HEK293T (cell line): ENCODE measurements at regions not wholly inside any gene's neighbourhood (a gene's known extent, or its start where the extent isn't known, plus 50 kb on each side); places are given as distances from the start of the nearest gene placed in this dataset.

Experiments
- BHLHE40 ChIP-seq: fragments of 450-650 bp; IDR thresholded peaks from 2 replicates; pipeline ENCODE4 v1.6.1; 2016; ENCODE audit warnings: mild to moderate bottlenecking, moderate library complexity, borderline replicate concordance
- FOXA1 ChIP-seq: fragments of 450-650 bp; IDR thresholded peaks from 2 replicates; pipeline ENCODE4 v1.6.1; 2016; ENCODE audit warnings: mild to moderate bottlenecking
- FOXK2 ChIP-seq: fragments of 450-650 bp; IDR thresholded peaks from 2 replicates; pipeline ENCODE4 v1.6.1; 2016; ENCODE audit warnings: mild to moderate bottlenecking
- FOXM1 ChIP-seq: fragments of 450-650 bp; IDR thresholded peaks from 2 replicates; pipeline ENCODE4 v1.6.1; 2017; ENCODE audit warnings: mild to moderate bottlenecking, borderline replicate concordance
- SP1 ChIP-seq: fragments of 450-650 bp; IDR thresholded peaks from 2 replicates; pipeline ENCODE4 v1.6.1; 2017
- SUZ12 ChIP-seq: fragments of 450-650 bp; IDR thresholded peaks from 2 replicates; pipeline ENCODE4 v1.6.1; 2016; ENCODE audit warnings: mild to moderate bottlenecking
- TARDBP ChIP-seq: fragments of 450-650 bp; IDR thresholded peaks from 2 replicates; pipeline ENCODE4 v1.6.1; 2016

DNA sequence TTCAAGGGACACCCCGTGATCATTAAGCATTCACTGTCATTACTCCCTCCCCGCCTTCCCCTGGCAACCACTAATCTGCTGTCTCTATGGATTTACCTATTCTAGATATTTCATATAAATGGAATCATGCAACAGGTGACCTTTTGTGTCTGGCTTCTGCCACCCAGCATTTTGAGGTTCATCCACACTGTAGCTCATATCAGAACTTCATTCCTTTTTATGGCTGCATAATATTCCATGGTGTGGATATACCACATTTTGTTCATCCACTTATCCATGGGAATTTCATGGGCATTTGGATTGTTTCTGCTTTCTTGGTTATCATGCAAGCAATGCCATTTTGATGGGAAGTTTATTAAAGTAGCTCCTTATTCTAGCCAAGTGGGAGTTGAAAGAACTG is 184.2 kb upstream of the VASH1 start:
- TF ChIP-seq BHLHE40 (no peak), SUZ12 (no peak), TARDBP (no peak), SP1 (no peak), FOXM1 (no peak), FOXA1 (no peak), FOXK2 (no peak)
